ENCODE measurements at regions not wholly inside any gene's neighbourhood (a gene's known extent, or its start where the extent isn't known, plus 50 kb on each side); places are given as distances from the start of the nearest gene placed in this dataset.

DNA sequence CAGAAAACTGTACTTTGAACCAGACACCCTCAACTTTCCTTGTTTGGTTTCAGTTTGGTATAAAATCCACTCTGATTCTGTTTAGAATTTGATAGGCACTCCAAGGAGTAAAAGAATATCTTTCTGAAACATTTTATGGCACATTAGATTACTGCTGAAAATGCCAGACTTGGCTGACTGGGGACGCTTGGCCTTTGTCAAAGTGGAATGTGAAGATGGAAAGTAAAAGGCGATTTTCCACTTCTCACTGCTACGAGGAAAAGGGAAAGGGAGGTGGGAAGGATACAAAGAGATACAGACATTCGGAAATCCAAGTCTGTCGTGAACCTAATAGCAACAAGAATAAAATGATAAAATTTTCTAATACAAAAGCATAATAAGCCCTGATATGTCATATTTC is 203.9 kb downstream of the DMRT2 start:
- no peak for DNase-seq (ENCODE audit: low read depth)
- H3K4me3 ChIP-seq (ENCODE audit: low read depth, low read length), result no peak overlapping the region
- TF ChIP-seq, protein P1, sequence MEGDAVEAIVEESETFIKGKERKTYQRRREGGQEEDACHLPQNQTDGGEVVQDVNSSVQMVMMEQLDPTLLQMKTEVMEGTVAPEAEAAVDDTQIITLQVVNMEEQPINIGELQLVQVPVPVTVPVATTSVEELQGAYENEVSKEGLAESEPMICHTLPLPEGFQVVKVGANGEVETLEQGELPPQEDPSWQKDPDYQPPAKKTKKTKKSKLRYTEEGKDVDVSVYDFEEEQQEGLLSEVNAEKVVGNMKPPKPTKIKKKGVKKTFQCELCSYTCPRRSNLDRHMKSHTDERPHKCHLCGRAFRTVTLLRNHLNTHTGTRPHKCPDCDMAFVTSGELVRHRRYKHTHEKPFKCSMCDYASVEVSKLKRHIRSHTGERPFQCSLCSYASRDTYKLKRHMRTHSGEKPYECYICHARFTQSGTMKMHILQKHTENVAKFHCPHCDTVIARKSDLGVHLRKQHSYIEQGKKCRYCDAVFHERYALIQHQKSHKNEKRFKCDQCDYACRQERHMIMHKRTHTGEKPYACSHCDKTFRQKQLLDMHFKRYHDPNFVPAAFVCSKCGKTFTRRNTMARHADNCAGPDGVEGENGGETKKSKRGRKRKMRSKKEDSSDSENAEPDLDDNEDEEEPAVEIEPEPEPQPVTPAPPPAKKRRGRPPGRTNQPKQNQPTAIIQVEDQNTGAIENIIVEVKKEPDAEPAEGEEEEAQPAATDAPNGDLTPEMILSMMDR (IDR thresholded peaks at IDR 0.05; ENCODE audit: insufficient read depth, low read depth, low read length), result no peak

DNA sequence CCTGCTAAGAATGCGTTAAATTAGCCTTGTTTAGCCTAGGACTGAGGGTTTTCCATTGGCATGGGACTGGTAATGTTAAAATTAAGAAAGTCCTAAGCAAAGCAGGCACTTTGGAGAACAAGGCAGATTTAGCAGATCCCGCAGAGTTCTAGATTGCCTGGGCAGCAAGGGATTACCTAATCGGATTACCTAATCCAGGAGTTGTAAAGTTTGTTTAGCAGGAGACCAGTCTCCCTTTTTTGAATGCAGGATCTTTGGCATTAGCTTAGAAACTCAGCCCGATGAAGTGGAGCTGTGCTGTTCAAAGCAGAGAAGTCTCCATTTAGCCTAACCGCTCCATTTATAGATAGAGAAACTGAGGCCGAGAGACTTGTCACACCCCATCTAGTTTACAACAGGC is 206.0 kb downstream of the DMRT2 start:
- DNase-seq (ENCODE audit: low read depth), result no peak
- H3K4me3 ChIP-seq (ENCODE audit: low read depth, low read length), result no peak overlapping the region
- TF ChIP-seq, protein P1 (IDR thresholded peaks at IDR 0.05; ENCODE audit: insufficient read depth, low read depth, low read length), result no peak

DNA sequence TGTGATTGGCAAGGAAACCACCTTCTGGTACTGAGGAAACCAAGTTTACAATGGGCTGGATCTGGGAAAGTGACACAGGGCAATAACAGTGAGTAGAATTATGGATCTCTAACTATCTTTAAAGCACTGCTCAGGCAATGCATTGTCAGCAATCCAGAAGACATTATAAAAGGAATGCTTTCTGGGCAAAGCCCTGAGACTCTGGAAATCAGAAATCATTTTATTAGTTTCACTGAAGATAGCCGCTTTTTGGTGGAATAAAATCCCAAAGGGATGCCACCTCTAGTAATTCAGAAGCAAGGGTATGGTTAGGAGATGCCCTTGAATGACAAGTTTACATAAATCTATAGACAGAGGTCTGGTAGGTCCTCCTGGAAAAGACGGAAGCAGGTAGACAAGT is 211.1 kb downstream of the DMRT2 start:
- H3K4me3 ChIP-seq (ENCODE audit: low read depth, low read length), result no peak overlapping the region
- TF ChIP-seq, protein P1 (IDR thresholded peaks at IDR 0.05; ENCODE audit: insufficient read depth, low read depth, low read length), result no peak
- DNase-seq (ENCODE audit: low read depth), result no peak

DNA sequence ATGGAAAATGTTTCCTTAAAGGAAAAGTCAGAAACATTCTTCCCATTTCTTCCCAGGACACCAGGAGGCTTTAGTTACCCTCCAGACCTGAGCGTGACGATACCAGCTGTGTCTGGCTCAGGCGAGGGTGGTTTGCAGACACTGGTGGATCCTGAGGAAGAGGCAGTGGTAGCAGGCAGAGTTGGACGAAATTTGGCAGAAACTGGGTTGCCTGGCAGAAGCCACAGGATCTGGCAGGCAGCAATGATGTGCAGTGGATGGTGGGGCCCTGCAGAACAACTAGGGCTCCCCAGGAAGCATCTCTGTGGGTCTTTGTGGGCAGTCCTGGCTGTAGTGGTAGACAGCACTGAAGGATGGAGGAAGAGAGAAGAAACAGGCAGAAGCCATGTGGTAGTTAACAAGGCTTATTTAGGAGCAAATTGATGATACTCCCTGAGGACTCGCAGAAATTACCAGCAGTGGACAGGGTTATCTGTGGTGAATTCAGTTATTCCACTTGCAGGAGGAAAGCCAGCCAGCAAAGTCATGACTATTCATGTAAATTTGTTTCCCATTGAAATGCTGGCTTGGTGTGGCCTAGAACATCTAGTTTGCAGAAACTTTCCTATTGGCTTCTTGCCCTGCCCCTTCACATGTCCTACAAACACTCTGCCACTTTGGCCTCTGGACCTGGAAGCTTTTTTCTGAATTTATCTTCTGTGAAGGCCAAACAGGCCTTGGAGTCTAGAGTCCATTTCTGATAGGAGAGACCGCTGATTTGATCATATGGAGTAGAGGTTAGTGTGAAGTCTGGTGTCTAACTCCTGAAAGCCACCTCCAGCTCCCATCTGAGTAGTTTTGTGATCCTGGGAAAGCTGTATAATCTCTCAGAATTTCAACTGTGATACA is 212.0 kb downstream of the DMRT2 start:
- TF ChIP-seq, protein P1 (IDR thresholded peaks at IDR 0.05; ENCODE audit: insufficient read depth, low read depth, low read length), result no peak
- H3K4me3 ChIP-seq (ENCODE audit: low read depth, low read length), result no peak overlapping the region
- DNase-seq (ENCODE audit: low read depth), result no peak

DNA sequence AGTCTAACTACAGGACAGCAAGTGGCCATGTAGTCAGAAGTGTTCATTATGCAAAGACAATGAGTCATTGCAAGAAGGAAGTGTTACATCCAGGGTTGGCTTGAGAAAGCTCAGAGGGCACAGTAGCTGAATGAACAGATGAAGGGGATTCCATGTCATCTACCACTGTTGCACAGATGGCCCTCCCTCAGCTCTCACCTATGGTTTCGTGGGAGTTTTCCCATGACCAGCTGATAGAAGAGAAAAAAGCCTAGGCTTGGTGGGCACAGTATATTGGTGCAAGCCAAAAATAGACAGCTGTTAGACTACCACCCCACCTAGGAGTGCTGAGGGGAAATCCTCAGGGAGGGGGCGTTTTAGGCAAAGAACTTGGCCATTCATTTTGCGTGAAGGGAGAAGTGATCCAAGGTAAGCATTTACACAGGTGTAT is 217.0 kb downstream of the DMRT2 start:
- H3K4me3 ChIP-seq (ENCODE audit: low read depth, low read length), result no peak overlapping the region
- TF ChIP-seq, protein P1 (IDR thresholded peaks at IDR 0.05; ENCODE audit: insufficient read depth, low read depth, low read length), result no peak
- no peak for DNase-seq (ENCODE audit: low read depth)

DNA sequence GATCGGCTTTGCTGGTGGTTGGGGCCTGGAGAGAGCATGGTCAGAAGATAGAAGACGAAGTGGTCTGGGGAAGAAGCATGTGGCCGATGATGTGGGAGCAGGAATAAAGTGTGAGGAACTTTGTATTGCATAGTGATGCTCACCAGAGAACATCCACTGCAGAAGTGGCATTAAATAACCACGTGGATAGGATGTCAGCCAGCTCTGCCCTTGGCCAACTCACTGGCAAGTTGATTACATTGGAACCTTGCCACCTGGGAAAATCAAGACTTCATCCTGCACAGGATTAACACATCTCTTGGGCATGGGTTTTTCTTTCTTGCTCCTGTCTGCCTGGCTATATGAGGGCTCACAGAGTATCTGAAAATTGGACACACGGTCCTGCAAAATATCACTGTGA is 217.4 kb downstream of the DMRT2 start:
- TF ChIP-seq, protein P1 (IDR thresholded peaks at IDR 0.05; ENCODE audit: insufficient read depth, low read depth, low read length), result no peak
- H3K4me3 ChIP-seq (ENCODE audit: low read depth, low read length), result no peak overlapping the region
- no peak for DNase-seq (ENCODE audit: low read depth)

Data from fibroblast of villous mesenchyme (primary cell).